Liver (tissue), 8 donors: ENCODE measurements at regions not wholly inside any gene's neighbourhood (a gene's known extent, or its start where the extent isn't known, plus 50 kb on each side); places are given as distances from the start of the nearest gene placed in this dataset.

Experiments used
- DNase-seq: peaks from one replicate; pipeline ENCODE4 v3.0.0-alpha.2; 2017; ENCODE audit warnings: low spot score
- H3K27ac ChIP-seq, 2 donors: one replicate each; pipeline ENCODE4 v1.7.0; 2013; ENCODE audit warnings: inconsistent platforms in 2 of 2, low read length in 2 of 2, control low read depth in 1 of 2, low read depth in 1 of 2, mild to moderate bottlenecking in 1 of 2
- H3K27me3 ChIP-seq, 4 donors: one replicate each; pipeline versions ENCODE4 v1.6.1 to v1.7.0; 2013; ENCODE audit warnings: low read length in 3 of 4, inconsistent platforms in 1 of 4, mild to moderate bottlenecking in 1 of 4, moderate library complexity in 1 of 4; ENCODE audit not compliant: control insufficient read depth in 4 of 4, insufficient read depth in 4 of 4
- H3K36me3 ChIP-seq, 4 donors: one replicate each; pipeline versions ENCODE4 v1.6.1 to v1.7.0; 2013; ENCODE audit warnings: low read length in 3 of 4, mild to moderate bottlenecking in 3 of 4, low read depth in 1 of 4, moderate library complexity in 1 of 4; ENCODE audit not compliant: control insufficient read depth in 4 of 4, insufficient read depth in 3 of 4
- H3K4me1 ChIP-seq, 4 donors: one replicate each; pipeline versions ENCODE4 v1.6.1 to v1.7.0; 2013; ENCODE audit warnings: low read length in 3 of 4, mild to moderate bottlenecking in 3 of 4, moderate library complexity in 1 of 4; ENCODE audit not compliant: control insufficient read depth in 4 of 4, insufficient read depth in 4 of 4
- H3K4me3 ChIP-seq, 3 donors: one replicate each; pipeline versions ENCODE4 v1.6.1 to v1.7.0; 2013; ENCODE audit warnings: low read length in 3 of 3, control low read depth in 1 of 3, low read depth in 1 of 3, mild to moderate bottlenecking in 1 of 3
- H3K9ac ChIP-seq, 2 donors: one replicate each; pipeline ENCODE4 v1.7.0; 2013; ENCODE audit warnings: low read length in 2 of 2, mild to moderate bottlenecking in 2 of 2, moderate library complexity in 2 of 2, control low read depth in 1 of 2, low read depth in 1 of 2
- H3K9me3 ChIP-seq, 4 donors: one replicate each; pipeline versions ENCODE4 v1.6.1 to v1.7.0; 2013; ENCODE audit warnings: low read length in 3 of 4; ENCODE audit not compliant: control insufficient read depth in 4 of 4
- FOXA1 ChIP-seq: IDR thresholded peaks from 2 replicates; pipeline ENCODE4 v1.6.1; 2016; ENCODE audit warnings: antibody characterized with exemption
- HNF4G ChIP-seq: IDR thresholded peaks from 2 replicates; pipeline ENCODE4 v1.6.1; 2016; ENCODE audit warnings: antibody characterized with exemption
- RAD21 ChIP-seq, 2 donors: IDR thresholded peaks; 2 replicates each; pipeline ENCODE4 v1.6.1; 2016; ENCODE audit warnings: antibody characterized with exemption in 2 of 2, mild to moderate bottlenecking in 2 of 2
- SP1 ChIP-seq: IDR thresholded peaks from 2 replicates; pipeline ENCODE4 v1.6.1; 2018; ENCODE audit warnings: antibody characterized with exemption, mild to moderate bottlenecking
- TAF1 ChIP-seq: conservative IDR thresholded peaks from 2 replicates; pipeline ENCODE4 v1.6.1; 2016; ENCODE audit warnings: antibody characterized with exemption, mild to moderate bottlenecking
- YY1 ChIP-seq: IDR thresholded peaks from 2 replicates; pipeline ENCODE4 v1.6.1; 2016; ENCODE audit warnings: antibody characterized with exemption, mild to moderate bottlenecking
- WGBS: extraction: QIAGEN DNeasy Blood & Tissue Kit; methylation state at CpG from one replicate; pipeline ENCODE4 v1.1.7; 2013; 5-methylcytosine and 5-hydroxymethylcytosine counted together
- TF ChIP-seq, protein P1 (sequence below): IDR thresholded peaks from 2 replicates; pipeline ENCODE4 v1.6.1; 2016; ENCODE audit warnings: antibody characterized with exemption
- TF ChIP-seq, protein P2 (sequence below): IDR thresholded peaks from 2 replicates; pipeline ENCODE4 v1.6.1; 2016; ENCODE audit warnings: antibody characterized with exemption
- TF ChIP-seq, protein P3 (sequence below): IDR thresholded peaks from 2 replicates; pipeline ENCODE4 v1.6.1; 2016; ENCODE audit warnings: antibody characterized with exemption, mild to moderate bottlenecking
- TF ChIP-seq, protein P4 (sequence below): IDR thresholded peaks from 2 replicates; pipeline ENCODE4 v1.6.1; 2016; ENCODE audit warnings: antibody characterized with exemption
- TF ChIP-seq, protein P5 (sequence below): fragments of 150-350 bp; IDR thresholded peaks from 2 replicates; pipeline ENCODE4 v1.5.1; 2017; ENCODE audit warnings: improper control_type of control experiment, low read depth, low read length; ENCODE audit not compliant: missing input control
- donor health status: healthy.
- donor health status: healthy.
- donor health status: healthy.
- donor health status: healthy.
- donor health status: healthy.

DNA sequence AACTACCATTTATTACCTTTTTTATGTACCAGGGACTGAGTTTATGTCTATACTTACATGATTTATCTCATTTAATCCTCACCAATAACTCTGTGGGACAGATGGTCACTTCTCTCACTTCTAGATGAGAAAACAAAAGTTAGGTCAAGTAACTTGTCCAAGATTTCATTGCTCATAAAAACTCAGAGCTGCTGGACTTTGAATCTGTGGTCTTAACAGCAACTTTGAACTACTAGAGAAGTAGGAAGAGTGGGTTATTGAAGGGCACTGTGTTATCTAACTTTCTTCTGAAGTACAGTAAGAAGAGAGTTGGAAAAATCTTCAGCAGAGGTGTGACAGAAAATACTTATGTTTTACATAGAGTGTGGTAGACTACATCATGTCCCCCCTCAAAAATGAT, 214.2 kb upstream of the BMPER start:
- no peak overlapping the region for H3K4me3 ChIP-seq
- DNase-seq: no peak
- no peaks in the 10 kb centered on the region for H3K27me3 ChIP-seq
- no peaks in the 10 kb centered on the region for H3K36me3 ChIP-seq
- no peak overlapping the region for H3K9ac ChIP-seq
- H3K27ac ChIP-seq: no peak overlapping the region
- H3K9me3 ChIP-seq: no peaks in the 10 kb centered on the region
- no peaks in the 10 kb centered on the region for H3K4me1 ChIP-seq
- TF ChIP-seq, protein P1, sequence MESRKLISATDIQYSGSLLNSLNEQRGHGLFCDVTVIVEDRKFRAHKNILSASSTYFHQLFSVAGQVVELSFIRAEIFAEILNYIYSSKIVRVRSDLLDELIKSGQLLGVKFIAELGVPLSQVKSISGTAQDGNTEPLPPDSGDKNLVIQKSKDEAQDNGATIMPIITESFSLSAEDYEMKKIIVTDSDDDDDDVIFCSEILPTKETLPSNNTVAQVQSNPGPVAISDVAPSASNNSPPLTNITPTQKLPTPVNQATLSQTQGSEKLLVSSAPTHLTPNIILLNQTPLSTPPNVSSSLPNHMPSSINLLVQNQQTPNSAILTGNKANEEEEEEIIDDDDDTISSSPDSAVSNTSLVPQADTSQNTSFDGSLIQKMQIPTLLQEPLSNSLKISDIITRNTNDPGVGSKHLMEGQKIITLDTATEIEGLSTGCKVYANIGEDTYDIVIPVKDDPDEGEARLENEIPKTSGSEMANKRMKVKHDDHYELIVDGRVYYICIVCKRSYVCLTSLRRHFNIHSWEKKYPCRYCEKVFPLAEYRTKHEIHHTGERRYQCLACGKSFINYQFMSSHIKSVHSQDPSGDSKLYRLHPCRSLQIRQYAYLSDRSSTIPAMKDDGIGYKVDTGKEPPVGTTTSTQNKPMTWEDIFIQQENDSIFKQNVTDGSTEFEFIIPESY: no peak
- TF ChIP-seq, protein P2, sequence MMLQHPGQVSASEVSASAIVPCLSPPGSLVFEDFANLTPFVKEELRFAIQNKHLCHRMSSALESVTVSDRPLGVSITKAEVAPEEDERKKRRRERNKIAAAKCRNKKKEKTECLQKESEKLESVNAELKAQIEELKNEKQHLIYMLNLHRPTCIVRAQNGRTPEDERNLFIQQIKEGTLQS: no peak

DNA sequence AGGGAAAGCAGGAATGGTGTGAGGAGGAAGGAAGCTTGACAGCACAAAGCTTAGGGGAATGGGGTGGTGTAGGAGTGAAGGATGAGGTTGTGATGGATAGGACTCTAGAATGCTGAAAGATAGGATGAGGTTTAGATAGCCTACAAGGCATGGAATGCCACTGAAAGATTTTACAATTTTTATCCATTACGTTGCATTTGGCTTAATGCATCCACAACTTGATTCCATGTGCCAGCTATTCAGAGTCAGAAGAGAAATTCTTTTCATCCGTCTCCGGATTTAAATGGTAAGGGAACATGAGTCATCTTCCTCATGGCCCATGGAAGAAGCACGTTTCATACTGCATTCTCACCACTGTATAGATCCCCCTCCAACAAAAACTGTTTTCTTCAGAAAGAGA, 212.4 kb upstream of the BMPER start:
- H3K4me3 ChIP-seq: no peak overlapping the region
- no peak overlapping the region for H3K27ac ChIP-seq
- H3K9ac ChIP-seq: no peak overlapping the region
- no peaks in the 10 kb centered on the region for H3K4me1 ChIP-seq
- 82% methylated on average over 4 of the region's 4 CpGs for WGBS
- no peaks in the 10 kb centered on the region for H3K27me3 ChIP-seq
- no peaks in the 10 kb centered on the region for H3K9me3 ChIP-seq
- no peak for DNase-seq
- no peaks in the 10 kb centered on the region for H3K36me3 ChIP-seq
- TF ChIP-seq, protein P3, sequence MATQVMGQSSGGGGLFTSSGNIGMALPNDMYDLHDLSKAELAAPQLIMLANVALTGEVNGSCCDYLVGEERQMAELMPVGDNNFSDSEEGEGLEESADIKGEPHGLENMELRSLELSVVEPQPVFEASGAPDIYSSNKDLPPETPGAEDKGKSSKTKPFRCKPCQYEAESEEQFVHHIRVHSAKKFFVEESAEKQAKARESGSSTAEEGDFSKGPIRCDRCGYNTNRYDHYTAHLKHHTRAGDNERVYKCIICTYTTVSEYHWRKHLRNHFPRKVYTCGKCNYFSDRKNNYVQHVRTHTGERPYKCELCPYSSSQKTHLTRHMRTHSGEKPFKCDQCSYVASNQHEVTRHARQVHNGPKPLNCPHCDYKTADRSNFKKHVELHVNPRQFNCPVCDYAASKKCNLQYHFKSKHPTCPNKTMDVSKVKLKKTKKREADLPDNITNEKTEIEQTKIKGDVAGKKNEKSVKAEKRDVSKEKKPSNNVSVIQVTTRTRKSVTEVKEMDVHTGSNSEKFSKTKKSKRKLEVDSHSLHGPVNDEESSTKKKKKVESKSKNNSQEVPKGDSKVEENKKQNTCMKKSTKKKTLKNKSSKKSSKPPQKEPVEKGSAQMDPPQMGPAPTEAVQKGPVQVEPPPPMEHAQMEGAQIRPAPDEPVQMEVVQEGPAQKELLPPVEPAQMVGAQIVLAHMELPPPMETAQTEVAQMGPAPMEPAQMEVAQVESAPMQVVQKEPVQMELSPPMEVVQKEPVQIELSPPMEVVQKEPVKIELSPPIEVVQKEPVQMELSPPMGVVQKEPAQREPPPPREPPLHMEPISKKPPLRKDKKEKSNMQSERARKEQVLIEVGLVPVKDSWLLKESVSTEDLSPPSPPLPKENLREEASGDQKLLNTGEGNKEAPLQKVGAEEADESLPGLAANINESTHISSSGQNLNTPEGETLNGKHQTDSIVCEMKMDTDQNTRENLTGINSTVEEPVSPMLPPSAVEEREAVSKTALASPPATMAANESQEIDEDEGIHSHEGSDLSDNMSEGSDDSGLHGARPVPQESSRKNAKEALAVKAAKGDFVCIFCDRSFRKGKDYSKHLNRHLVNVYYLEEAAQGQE: no peak

DNA sequence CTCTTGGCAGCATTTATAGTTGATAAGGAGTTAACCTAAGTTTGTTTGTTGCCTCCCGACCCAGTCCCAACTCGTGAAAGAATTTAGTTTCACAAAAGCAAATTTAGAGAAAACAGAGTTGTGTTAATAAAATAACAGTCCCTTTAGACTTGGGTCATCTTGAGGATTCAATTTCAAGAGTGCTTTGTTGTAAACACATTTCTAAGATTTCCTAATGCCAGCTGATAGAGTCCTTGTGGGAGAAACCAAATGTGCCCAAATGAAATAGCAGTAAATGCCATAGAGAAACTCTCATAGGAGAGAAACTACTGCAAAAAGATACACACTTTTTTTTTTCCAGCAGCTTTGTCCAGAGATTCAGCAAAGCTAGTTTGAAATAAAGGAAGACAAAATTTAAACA, 211.3 kb upstream of the BMPER start:
- Histone ChIP-seq H3K9me3 (no peaks in the 10 kb centered on the region), H3K27me3 (no peaks in the 10 kb centered on the region), H3K27ac (no peak overlapping the region), H3K9ac (no peak overlapping the region), H3K4me3 (no peak overlapping the region), H3K4me1 (no peaks in the 10 kb centered on the region), H3K36me3 (no peaks in the 10 kb centered on the region)
- TF ChIP-seq RAD21 (IDR thresholded peaks at IDR 0.05) (no peak), SP1 (no peak), HNF4G (no peak), TAF1 (no peak), FOXA1 (no peak), YY1 (no peak)
- TF ChIP-seq, protein P1: no peak
- TF ChIP-seq, protein P4, sequence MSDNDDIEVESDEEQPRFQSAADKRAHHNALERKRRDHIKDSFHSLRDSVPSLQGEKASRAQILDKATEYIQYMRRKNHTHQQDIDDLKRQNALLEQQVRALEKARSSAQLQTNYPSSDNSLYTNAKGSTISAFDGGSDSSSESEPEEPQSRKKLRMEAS: no peak
- TF ChIP-seq, protein P2: no peak
- TF ChIP-seq, protein P5, sequence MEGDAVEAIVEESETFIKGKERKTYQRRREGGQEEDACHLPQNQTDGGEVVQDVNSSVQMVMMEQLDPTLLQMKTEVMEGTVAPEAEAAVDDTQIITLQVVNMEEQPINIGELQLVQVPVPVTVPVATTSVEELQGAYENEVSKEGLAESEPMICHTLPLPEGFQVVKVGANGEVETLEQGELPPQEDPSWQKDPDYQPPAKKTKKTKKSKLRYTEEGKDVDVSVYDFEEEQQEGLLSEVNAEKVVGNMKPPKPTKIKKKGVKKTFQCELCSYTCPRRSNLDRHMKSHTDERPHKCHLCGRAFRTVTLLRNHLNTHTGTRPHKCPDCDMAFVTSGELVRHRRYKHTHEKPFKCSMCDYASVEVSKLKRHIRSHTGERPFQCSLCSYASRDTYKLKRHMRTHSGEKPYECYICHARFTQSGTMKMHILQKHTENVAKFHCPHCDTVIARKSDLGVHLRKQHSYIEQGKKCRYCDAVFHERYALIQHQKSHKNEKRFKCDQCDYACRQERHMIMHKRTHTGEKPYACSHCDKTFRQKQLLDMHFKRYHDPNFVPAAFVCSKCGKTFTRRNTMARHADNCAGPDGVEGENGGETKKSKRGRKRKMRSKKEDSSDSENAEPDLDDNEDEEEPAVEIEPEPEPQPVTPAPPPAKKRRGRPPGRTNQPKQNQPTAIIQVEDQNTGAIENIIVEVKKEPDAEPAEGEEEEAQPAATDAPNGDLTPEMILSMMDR: no peak
- TF ChIP-seq, protein P3: no peak
- whole genome bisulfite sequencing: 54% methylated on average over 2 of the region's 2 CpGs
- no peak for DNase-seq
